Stimulated activated naive CD4-positive, alpha-beta T cell treated with Interleukin-2 at 50 U/mL for 16 hours (primary cell): ENCODE measurements at regions not wholly inside any gene's neighbourhood (a gene's known extent, or its start where the extent isn't known, plus 50 kb on each side); places are given as distances from the start of the nearest gene placed in this dataset.

ENCODE experiments used
- DNase-seq: peaks from one replicate; lab custom pipeline; 2025; lab: John Stamatoyannopoulos, UW

DNA sequence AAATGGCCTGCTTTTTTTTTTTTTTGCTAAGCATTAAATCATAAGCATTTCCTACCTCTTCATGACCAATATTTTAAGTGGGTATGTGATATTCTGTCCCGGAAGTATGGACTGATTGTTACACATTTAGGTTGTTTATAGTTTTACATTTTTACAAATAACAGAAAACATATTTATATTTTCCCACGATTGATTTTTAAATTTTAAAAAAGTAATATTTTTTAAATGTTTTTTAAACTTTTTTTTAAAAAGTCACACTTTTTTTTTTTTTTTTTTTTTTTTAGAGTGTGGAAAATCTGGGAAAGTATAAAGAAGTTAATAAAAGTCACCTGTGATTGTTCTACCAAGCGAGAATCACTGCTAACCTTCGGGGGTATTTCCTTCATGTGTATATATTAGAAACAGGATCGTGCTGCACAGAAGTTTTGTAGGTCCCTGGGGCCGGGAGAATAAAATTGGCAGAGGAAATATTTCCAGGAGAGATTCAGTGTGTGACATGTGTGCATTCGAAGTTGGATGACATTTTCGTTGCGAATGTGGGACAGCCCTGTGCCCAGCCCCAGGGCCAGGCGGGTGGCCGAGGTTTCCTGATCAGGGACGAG lies 173.1 kb downstream of the CDC5L start:
- no peak for DNase-seq

DNA sequence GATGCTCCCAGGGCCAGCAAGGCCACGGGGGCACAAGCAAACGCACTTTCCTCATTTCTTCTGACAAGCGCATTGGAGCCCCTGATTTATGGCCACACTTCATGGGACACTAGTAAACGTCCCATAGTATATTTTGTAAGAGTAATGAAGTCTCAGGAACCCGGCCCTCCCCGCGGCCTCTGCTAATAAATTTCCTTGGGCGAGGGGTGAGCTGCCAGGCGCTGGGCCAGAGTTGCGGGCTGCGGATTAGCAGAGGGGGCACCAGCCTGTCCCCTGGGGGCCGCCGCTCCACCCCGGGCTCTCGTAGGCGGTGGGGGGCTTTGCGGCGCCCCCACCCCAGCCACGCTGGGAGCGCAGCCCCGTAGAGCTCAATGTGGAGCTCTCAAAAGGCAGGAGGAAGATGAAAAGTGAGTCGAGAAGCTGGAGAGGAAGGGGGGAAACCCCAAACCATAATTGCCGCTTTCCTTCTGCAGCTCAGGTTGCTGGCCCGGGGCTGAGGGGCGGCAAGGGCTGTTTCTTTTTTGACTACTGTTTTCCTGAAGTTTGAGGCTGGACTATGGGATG lies 173.6 kb downstream of the CDC5L start:
- no peak for DNase-seq

DNA sequence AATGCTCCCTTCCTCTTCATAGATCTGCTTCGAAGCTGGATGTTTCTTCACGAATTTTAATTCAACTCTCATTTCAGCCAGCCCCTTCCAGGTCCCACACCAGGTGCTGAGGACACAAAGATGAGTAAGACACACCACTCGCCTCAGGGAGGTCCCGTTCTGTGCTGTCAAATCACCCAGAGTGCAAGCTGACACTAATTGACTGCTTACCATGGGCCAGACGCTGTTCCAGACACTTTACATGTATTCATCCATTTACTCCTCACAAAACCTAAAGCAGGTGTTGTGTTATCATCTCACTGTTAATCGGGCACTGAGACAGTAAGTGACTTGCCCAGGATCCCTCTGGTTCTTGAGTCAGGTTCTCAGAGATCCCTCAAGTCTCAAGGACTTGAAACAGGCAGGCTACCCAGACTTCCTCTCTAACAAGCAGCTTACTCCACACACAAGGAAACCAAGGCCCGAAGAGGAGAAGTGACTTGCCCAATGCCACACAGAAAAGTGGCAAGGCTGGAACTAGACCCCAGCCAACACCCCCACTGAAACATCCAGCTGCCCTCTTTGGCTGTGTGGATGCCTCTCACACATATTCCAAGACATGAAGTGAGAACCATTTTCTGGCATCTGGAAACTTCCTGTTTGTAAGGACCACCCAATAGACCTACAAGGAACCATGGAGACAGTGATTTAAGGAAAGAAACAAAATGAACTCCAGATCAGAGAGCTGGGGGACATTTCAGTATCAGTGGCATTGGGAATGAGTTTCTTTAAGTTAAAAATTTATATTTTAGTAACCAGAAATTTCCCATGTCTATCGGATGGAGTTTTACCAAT lies 174.5 kb downstream of the CDC5L start:
- DNase-seq = no peak

- no peak for DNase-seq
These were observed 175.9 kb downstream of the CDC5L start for GRCh38 chr6:44563397-44563796.

DNA sequence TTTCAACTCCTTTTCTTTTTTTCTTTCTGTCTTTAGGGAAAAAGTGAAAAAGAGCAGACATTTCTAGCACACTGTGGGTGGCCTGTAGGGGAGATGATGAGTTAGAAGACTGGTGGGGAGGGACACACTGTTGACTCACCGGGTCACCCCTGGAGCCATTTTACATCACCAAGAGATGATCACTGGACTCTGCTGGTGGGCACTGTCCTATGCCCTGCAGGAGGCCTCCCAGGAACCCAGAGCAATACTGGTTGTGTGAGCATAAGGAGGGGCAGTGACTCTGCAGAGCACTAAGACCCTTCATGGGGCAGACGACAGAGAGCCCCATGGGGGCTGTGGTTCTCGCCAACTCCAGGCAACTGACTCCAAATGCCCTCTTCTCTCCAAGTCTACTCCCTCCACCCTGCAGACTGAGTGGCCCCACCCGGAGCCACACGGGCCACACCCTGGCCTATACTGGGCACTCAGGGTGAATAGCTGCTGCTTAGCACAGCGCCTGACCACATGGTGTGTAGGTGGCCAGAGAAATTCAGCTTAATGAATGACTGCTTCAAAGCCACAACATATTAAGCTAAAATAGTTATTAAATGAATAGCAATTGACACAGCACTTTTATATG lies 177.5 kb downstream of the CDC5L start:
- DNase-seq = no peak

GRCh38 chr6:44567406-44567805 lies 179.9 kb downstream of the CDC5L start:
- no peak for DNase-seq

DNA sequence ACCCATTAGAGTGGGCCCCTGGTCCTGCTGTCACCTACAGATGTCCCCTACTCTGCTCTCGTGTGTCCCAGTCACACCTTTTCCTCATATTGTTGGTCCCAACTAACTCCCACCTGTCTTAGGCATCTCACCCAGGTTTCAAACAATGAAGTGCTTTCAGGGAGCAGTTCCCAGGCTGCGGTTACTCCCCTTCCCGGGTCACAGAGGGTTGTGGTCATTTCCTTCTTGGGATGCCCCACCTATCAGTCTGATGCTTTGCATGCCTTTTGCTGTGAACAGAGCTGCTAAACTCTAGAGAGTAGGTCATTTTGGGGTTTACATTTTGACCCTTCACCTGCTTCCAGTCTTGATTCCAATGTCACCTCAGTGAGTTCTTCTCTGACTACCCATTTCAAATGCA lies 181.6 kb downstream of the CDC5L start:
- DNase-seq = no peak

DNA sequence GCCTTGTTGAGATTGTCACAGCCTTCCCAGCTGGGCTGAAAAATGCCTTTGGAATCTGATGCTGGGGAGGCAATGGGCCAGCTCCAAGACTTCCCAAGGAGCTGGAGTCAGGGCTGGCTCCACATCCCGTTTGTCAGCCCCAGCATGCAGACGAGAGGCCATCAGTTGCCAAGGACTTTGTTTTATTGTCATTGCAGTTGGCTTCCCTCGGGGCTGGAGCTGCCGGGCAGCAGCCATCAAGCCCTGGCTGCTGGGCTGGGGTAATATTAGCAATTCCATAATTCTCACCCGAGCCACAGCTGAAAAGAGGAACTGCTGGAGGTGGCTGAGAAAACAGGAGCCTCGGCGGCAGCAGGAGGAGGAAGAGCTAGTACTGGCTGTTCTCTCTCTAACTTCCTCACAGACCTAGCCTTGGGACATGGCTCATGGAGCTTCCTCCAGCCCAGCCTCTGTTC lies 182.5 kb downstream of the CDC5L start:
- DNase-seq = no peak

GRCh38 chr6:44571510-44571909 lies 184.0 kb downstream of the CDC5L start:
- DNase-seq = no peak

DNA sequence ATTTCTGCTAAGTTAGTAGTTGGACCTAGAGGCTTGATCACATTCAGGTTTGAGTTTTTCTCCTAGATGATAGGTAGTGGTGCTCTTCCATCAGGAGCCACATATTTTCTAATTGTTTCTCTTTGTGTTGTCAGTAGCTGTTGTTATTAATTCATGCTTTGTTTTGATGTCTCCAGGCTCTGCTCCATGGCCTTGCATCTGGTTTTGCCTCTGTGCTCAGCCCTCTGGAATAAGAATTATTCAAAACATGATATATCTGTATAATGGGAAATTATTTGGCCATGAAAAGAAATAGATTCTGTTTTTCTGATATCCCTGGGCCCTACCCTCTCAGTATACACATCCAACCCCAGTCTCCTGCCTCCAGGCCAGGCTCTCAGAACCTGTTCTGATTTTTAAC lies 184.8 kb downstream of the CDC5L start:
- no peak for DNase-seq

DNA sequence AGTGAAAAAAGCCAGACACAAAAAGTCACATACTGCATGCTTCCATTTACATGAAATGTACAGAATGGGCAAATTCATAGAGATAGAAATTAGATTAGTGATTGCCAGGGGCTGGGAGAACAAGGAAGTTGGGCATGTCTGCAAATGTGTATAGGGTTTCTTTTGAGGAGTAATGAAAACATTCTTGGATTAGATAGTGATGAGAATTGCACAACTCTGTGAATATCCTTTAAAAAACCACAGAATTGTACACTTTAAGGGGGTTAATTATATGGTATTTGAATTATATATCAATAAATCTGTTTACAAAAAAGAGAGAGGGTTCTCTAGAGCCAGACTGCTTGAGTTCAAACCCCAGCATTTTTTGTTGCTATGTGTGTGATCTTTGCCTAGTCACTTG lies 188.1 kb downstream of the CDC5L start:
- DNase-seq = no peak

GRCh38 chr6:44576132-44576631 lies 188.7 kb downstream of the CDC5L start:
- no peak for DNase-seq

DNA sequence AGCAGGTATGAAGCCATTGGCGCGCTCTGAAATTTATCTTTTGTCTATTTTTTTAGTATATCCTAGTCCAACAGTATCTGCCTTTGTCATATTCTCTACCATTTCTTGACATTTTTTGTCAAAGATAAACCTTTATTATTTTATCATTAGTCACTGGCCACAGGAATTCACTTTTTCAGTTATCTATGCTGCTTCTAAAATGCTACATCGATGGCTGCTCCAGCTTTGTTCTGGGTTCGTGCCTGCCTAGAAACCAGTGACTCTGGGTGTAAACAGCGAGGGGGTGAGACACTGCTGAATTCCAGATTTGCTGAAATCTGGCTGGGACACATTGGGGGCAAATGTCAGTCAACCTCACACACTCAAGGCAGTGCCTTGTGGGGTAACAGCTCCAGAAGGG lies 193.4 kb downstream of the CDC5L start:
- no peak for DNase-seq

DNA sequence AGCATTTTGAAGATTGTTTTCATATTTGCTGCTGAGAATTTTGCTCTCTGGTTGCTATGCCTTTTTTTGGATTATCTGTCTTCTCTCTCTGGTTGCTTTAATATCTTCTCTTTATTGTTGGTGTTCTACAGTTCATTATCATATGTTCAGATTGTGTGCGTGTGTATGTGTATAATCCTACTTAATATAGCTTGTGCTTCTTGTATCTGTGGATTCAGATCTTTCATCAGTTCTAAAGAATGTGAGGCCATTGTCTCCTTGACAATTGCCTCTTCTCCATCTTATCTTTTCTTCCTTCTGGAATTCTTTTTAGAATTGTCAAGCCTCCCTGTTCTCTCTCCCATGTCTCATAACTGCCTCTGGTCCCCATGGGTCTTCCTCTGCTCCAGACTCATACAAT lies 195.4 kb downstream of the CDC5L start:
- no peak for DNase-seq

- DNase-seq = no peak
These were observed 203.0 kb downstream of the CDC5L start for GRCh38 chr6:44590471-44590870.

GRCh38 chr6:44593539-44593944 lies 206.0 kb downstream of the CDC5L start:
- DNase-seq = peak; percentile 53

- no peak for DNase-seq
These were observed 207.0 kb downstream of the CDC5L start for GRCh38 chr6:44594481-44594880.

DNA sequence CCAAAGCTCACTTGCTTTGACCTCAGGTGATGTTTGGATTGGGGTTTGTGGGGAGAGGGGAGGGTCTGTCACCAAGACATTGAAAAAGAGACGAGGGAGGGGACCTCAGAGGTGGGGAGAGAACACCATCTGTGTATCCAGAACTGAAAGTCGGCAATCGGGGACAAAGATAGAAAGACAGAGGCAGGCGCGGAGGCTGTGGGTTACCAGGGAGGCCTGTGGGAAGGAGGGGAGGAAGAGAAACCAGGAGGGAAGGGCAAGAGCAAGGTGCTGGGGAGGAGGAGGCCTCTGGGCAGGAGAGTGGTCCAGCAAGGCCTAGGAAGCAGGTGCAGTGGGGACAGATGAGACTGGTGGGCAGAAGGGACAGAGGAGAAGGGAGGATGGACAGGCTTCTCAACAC lies 211.2 kb downstream of the CDC5L start:
- no peak for DNase-seq

GRCh38 chr6:44599672-44600071 lies 212.2 kb downstream of the CDC5L start:
- DNase-seq = no peak

GRCh38 chr6:44603044-44603686 lies 215.7 kb downstream of the CDC5L start:
- DNase-seq = no peak

DNA sequence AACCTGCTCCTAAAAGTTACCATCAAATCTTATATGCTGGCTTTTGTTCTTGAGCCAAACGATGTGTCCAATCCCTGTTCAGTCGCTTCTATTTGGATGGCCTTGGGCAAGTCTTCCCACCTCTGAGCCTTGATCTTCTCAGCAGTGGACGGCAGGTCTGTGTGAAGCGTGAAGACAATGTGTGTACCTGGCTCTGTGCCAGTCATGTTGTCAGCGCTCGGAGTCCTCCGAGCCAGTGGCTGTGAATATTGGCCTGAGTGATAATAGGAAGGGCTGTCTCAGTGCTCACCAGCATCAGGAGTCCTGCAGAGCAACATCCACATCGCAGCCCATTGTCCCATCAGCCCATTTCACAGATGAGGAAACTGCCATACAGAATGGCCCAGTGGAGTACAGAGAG lies 219.0 kb downstream of the CDC5L start:
- no peak for DNase-seq

DNA sequence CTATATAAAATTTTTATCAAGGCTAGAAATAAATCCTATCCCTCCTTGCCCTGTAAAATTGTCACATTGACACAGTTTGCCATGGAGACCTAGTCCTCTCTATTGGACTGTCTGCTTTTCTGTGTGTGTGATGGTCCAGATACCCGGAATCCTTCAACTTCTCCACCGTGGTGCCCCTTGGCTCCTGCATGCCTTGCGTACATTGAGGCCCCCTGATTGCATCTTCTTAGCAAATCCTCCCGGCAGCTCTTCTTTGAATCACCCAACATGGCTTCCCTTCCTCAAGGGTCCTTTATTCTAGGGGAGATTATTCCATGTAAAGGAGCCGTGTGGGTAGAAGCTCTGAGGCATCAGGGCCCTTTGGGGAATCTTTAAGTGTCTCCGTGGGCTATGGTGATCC lies 219.5 kb downstream of the CDC5L start:
- DNase-seq = no peak
